ENCODE measurements at regions not wholly inside any gene's neighbourhood (a gene's known extent, or its start where the extent isn't known, plus 50 kb on each side); places are given as distances from the start of the nearest gene placed in this dataset.

GRCh38 chr15:31483053-31483985 lies 156.7 kb downstream of the KLF13 start:
- TF ChIP-seq CTCF (IDR thresholded peaks at IDR 0.05) (no peak), EZH2 (IDR thresholded peaks at IDR 0.05; ENCODE audit: borderline replicate concordance, insufficient read depth, low read depth, low read length, poor library complexity, severe bottlenecking) (no peak)

Measured in B cell (primary cell).